GM12872 (cell line): ENCODE measurements at regions not wholly inside any gene's neighbourhood (a gene's known extent, or its start where the extent isn't known, plus 50 kb on each side); places are given as distances from the start of the nearest gene placed in this dataset.

ENCODE experiments used
- TF ChIP-seq, protein P1 (sequence below): IDR thresholded peaks from 3 replicates; pipeline ENCODE4 v1.5.1; 2011; ENCODE audit warnings: low read depth, mild to moderate bottlenecking, low read length, moderate library complexity; ENCODE audit not compliant: insufficient read depth

DNA sequence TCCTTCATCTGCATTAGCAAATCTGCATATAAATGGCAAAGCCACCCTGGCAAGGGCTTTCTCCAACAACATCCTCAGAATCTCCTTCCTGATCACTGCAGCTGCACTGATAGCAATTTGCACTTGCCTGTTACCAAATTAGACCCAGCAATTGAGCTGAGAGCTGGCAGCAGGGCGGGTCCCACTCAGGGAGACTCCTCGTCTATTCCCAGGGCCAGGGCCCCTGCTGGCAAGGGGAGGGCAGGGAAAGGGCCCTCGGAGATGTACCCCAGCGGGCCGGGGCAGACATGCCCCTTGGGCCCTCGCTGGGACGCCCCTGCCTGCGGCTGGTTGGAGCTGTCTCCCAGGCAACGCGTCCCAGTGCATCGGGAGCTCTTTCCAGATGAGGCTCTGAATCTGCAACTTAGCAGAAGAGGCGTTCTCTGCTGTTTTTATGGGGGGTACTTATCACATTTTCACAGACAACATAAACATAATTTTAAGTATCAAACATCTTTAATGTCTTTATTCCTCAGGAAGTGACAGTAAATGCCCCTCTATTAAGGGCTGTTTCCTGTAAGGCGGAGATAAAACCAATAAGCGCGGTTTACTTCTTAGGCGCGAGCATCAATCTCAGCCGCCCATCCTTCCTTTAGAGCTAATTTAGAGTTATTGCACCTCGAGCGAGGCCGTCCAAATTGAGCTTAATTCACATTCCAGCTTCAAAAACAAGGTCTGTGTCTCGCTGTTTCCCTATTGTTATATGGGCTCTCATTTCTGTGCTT, 249.0 kb upstream of the PPP2R2D start:
- TF ChIP-seq, protein P1, sequence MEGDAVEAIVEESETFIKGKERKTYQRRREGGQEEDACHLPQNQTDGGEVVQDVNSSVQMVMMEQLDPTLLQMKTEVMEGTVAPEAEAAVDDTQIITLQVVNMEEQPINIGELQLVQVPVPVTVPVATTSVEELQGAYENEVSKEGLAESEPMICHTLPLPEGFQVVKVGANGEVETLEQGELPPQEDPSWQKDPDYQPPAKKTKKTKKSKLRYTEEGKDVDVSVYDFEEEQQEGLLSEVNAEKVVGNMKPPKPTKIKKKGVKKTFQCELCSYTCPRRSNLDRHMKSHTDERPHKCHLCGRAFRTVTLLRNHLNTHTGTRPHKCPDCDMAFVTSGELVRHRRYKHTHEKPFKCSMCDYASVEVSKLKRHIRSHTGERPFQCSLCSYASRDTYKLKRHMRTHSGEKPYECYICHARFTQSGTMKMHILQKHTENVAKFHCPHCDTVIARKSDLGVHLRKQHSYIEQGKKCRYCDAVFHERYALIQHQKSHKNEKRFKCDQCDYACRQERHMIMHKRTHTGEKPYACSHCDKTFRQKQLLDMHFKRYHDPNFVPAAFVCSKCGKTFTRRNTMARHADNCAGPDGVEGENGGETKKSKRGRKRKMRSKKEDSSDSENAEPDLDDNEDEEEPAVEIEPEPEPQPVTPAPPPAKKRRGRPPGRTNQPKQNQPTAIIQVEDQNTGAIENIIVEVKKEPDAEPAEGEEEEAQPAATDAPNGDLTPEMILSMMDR = no peak

GRCh38 chr10:131652438-131653139, 248.2 kb upstream of the PPP2R2D start:
- TF ChIP-seq, protein P1 = no peak

- TF ChIP-seq, protein P1 = no peak
These were observed 247.7 kb upstream of the PPP2R2D start for GRCh38 chr10:131653140-131653539.

- TF ChIP-seq, protein P1 = no peak
These were observed 247.0 kb upstream of the PPP2R2D start for GRCh38 chr10:131653554-131654470.

DNA sequence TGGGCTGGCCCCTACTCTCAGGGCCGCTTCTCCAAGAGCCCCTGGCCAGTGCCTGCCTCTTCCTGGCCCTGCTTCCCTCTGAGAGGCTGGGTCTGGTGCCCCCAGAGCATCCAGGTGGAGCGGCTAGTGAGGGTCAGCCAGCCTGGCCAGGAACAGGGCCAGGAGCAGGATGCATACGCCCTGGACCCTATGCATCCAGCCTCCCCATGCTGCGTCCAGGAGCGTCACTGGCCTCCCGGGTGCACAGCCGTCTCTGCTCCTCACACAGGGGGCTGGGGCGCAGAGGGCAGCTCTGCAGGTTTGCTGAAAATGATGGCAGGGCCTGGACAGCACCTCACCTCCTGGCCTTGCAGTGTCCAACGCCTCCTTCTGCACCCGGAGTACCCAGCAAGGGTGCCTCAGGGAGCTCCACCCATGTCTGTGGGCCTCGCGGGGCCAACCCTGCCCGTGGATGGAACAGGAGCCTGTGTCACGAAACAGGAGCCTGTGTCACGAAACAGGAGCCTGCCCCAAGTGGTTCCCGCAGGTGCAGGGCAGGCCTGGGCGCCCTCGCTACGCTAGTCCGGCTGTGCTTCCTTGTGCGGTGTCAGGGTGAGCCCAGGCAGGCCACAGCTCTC, 246.2 kb upstream of the PPP2R2D start:
- TF ChIP-seq, protein P1 = no peak

GRCh38 chr10:131655101-131655849, 245.5 kb upstream of the PPP2R2D start:
- TF ChIP-seq, protein P1 = no peak
